ENCODE measurements at regions not wholly inside any gene's neighbourhood (a gene's known extent, or its start where the extent isn't known, plus 50 kb on each side); places are given as distances from the start of the nearest gene placed in this dataset.

GRCh38 chr4:167956676-167957075 lies 135.7 kb upstream of the ANXA10 start:
- no peak for TF ChIP-seq CTCF (IDR thresholded peaks at IDR 0.05)
- no peak for TF ChIP-seq POLR2A (IDR thresholded peaks at IDR 0.05)
- TF ChIP-seq EP300 (IDR thresholded peaks at IDR 0.05) = no peak
